KMS-11 (cell line): ENCODE measurements at regions not wholly inside any gene's neighbourhood (a gene's known extent, or its start where the extent isn't known, plus 50 kb on each side); places are given as distances from the start of the nearest gene placed in this dataset.

Experiments
- H2AFZ ChIP-seq: fragments of 200-600 bp; sonication (generic); 2 replicates; pipeline ENCODE4 v1.6.1; 2016; ENCODE audit warnings: antibody characterized with exemption, mixed run types, low read depth
- H3K27ac ChIP-seq: fragments of 200-600 bp; sonication (generic); 2 replicates; pipeline ENCODE4 v1.6.1; 2016; ENCODE audit warnings: mild to moderate bottlenecking, mixed run types
- H3K27me3 ChIP-seq: fragments of 200-600 bp; sonication (generic); 2 replicates; pipeline ENCODE4 v1.6.1; 2017; ENCODE audit warnings: mild to moderate bottlenecking, low read depth, mixed run types, moderate library complexity; ENCODE audit not compliant: insufficient read depth
- H3K36me3 ChIP-seq: fragments of 200-600 bp; sonication (generic); 2 replicates; pipeline ENCODE4 v1.6.1; 2017; ENCODE audit warnings: mild to moderate bottlenecking, mixed run types; ENCODE audit not compliant: insufficient read depth
- H3K4me1 ChIP-seq: fragments of 200-600 bp; sonication (generic); 2 replicates; pipeline ENCODE4 v1.6.1; 2016; ENCODE audit warnings: mild to moderate bottlenecking, low read depth, mixed run types; ENCODE audit not compliant: poor library complexity, severe bottlenecking
- H3K4me2 ChIP-seq: fragments of 200-600 bp; sonication (generic); 2 replicates; pipeline ENCODE4 v1.7.0; 2016; ENCODE audit warnings: mild to moderate bottlenecking, mixed run types
- H3K4me3 ChIP-seq: fragments of 200-600 bp; sonication (generic); IDR thresholded peaks from 2 replicates; pipeline ENCODE4 v1.6.1; 2017; ENCODE audit warnings: low read depth, low read length, mixed read lengths; ENCODE audit not compliant: insufficient read depth
- H3K79me2 ChIP-seq: fragments of 200-600 bp; sonication (generic); 2 replicates; pipeline ENCODE4 v1.6.1; 2016; ENCODE audit warnings: low read depth, mixed run types; ENCODE audit not compliant: insufficient read depth
- H3K9ac ChIP-seq: fragments of 200-600 bp; sonication (generic); 2 replicates; pipeline ENCODE4 v1.6.1; 2016; ENCODE audit warnings: mild to moderate bottlenecking, mixed run types
- H4K20me1 ChIP-seq: fragments of 200-600 bp; sonication (generic); 2 replicates; pipeline ENCODE4 v1.6.1; 2016; ENCODE audit warnings: mild to moderate bottlenecking, mixed run types; ENCODE audit not compliant: insufficient read depth
- CTCF ChIP-seq: fragments of 200-600 bp; sonication (generic); conservative IDR thresholded peaks from 2 replicates; pipeline ENCODE4 v1.6.1; 2017; ENCODE audit warnings: low read depth, mild to moderate bottlenecking, antibody characterized with exemption, low read length, moderate library complexity, mixed read lengths

- Histone ChIP-seq H3K27ac (no peak overlapping the region), H3K4me3 (no peak overlapping the region), H3K79me2 (no peaks in the 10 kb centered on the region), H3K4me1 (no peaks in the 10 kb centered on the region), H3K9ac (no peak overlapping the region), H4K20me1 (no peaks in the 10 kb centered on the region), H2AFZ (no peak overlapping the region), H3K4me2 (no peak overlapping the region), H3K36me3 (no peaks in the 10 kb centered on the region), H3K27me3 (no peaks in the 10 kb centered on the region)
- TF ChIP-seq CTCF: no peak
Observed at GRCh38 chr14:24708684-24709083, 74.7 kb upstream of the GZMB start.

- H3K27me3 ChIP-seq: no peaks in the 10 kb centered on the region
- H3K4me1 ChIP-seq: no peaks in the 10 kb centered on the region
- H4K20me1 ChIP-seq: no peaks in the 10 kb centered on the region
- H3K4me3 ChIP-seq: no peak overlapping the region
- no peak for TF ChIP-seq CTCF
- H3K79me2 ChIP-seq: no peaks in the 10 kb centered on the region
- no peak overlapping the region for H2AFZ ChIP-seq
- H3K36me3 ChIP-seq: no peaks in the 10 kb centered on the region
- H3K27ac ChIP-seq: no peak overlapping the region
- H3K4me2 ChIP-seq: no peak overlapping the region
- no peak overlapping the region for H3K9ac ChIP-seq
Observed at GRCh38 chr14:24706351-24706750, 72.4 kb upstream of the GZMB start.

GRCh38 chr14:24705840-24706239 lies 71.8 kb upstream of the GZMB start:
- Histone ChIP-seq H3K4me1 (no peaks in the 10 kb centered on the region), H3K4me3 (no peak overlapping the region), H4K20me1 (no peaks in the 10 kb centered on the region), H3K79me2 (no peaks in the 10 kb centered on the region), H3K27me3 (no peaks in the 10 kb centered on the region), H3K4me2 (no peak overlapping the region), H3K9ac (no peak overlapping the region), H3K36me3 (no peaks in the 10 kb centered on the region), H3K27ac (no peak overlapping the region), H2AFZ (no peak overlapping the region)
- no peak for TF ChIP-seq CTCF

GRCh38 chr14:24701062-24701461 lies 67.1 kb upstream of the GZMB start:
- no peaks in the 10 kb centered on the region for H3K27me3 ChIP-seq
- H3K36me3 ChIP-seq: no peaks in the 10 kb centered on the region
- no peaks in the 10 kb centered on the region for H3K79me2 ChIP-seq
- H3K4me1 ChIP-seq: no peaks in the 10 kb centered on the region
- H3K4me2 ChIP-seq: no peak overlapping the region
- H4K20me1 ChIP-seq: no peaks in the 10 kb centered on the region
- H3K27ac ChIP-seq: no peak overlapping the region
- H2AFZ ChIP-seq: no peak overlapping the region
- no peak overlapping the region for H3K4me3 ChIP-seq
- TF ChIP-seq CTCF: no peak
- H3K9ac ChIP-seq: no peak overlapping the region

- Histone ChIP-seq H3K79me2 (no peaks in the 10 kb centered on the region), H3K4me3 (no peak overlapping the region), H4K20me1 (no peaks in the 10 kb centered on the region), H3K4me1 (no peaks in the 10 kb centered on the region), H3K9ac (no peak overlapping the region), H3K4me2 (no peak overlapping the region), H3K27ac (no peak overlapping the region), H3K27me3 (no peaks in the 10 kb centered on the region), H2AFZ (no peak overlapping the region), H3K36me3 (no peaks in the 10 kb centered on the region)
- TF ChIP-seq CTCF: no peak
Observed at GRCh38 chr14:24700511-24700910, 66.5 kb upstream of the GZMB start.
